GM21528 (cell line): ENCODE measurements at regions not wholly inside any gene's neighbourhood (a gene's known extent, or its start where the extent isn't known, plus 50 kb on each side); places are given as distances from the start of the nearest gene placed in this dataset.

Experiments used
- ATAC-seq: cut with Tn5 transposase; IDR thresholded peaks from one replicate; pipeline ENCODE4 v1.9.1; 2021; ENCODE audit warnings: mild to moderate bottlenecking, moderate library complexity; ENCODE audit not compliant: unreplicated experiment, low FRiP score

DNA sequence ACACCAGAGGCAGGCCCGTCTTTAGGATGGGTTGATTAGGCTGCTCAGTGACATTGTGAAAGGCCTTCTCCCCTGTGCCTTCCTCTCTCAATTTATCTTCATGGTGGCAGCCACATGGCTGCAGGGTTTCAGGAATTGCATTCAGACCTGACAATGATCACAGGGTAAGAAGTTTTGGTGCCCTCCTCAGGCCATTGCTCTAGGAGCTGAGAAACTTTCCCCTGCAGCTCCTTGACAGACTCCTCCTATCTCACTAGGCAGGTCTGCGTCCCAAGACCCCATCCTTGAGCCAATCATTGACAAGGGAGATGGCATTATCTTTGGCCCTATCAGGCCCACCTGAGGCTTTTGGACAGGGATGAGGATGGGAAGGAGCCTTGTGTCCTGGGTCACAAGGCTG, 57.4 kb upstream of the ANO4 start:
- ATAC-seq = no peak

DNA sequence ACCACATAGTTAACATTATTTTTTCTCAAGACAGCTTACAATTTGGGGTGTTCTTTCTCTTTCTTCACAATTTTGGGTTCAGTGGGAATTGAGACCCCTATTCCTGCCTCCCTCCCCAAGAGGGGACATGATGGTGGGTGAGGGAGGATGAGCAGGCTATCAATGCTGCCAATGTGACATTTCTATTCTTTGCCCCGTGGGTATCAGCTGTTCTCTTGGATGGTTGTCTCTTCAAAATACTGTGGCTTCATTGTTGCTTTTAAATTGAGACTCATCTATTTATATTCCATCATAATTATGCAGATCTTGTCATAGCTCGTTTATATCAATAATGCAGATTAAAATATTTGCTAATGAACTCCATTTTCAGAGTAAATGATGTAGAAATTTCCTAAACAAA, 56.5 kb upstream of the ANO4 start:
- ATAC-seq = no peak

DNA sequence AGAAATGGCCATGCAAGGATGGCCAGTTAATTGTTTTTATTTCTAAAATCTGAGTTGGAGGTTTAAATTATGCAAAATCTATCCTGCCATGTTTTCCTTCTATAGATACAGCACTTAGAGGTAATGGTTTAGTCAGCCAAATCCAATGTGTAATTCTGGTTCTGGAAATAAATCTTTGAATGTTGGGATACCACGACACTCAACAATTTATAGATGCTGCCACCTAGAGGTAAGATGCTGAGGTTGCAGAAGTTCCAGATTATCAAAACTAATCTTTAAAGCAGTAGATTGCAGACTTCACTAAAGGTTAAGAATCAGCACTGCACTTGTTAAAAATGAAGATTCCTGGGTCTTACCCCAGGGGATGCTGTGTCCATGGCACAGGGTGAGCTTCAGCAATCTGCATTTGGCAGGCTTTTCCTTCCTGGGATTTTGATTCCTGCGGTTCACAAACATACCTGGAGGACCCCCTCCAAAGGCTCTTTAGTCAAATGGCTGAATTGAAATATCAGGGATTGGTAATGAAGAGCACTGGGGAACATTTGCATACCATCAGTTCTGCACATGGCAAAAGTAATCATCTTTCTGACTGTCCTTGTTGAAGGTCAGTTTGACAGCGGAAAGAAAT, 53.4 kb upstream of the ANO4 start:
- no peak for ATAC-seq

DNA sequence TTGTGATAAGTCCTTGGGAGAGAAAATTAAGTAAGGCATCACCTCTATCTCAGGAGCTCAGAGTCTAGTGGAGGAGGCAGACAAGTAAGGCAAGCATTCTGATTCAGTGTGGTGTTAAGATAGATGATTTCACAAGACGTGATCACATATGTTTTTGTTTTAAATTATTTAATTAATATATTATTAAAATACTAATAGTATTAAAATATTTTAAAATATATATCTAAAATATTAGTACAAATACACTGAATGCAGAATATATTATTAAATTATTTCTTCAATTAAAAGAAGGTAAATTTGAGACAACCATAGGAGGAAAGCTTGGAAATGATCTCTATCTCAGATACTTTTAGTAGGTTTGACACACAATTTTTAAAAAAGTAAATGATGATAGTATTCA, 51.5 kb upstream of the ANO4 start:
- ATAC-seq = no peak
